Loucy (cell line): ENCODE measurements at regions not wholly inside any gene's neighbourhood (a gene's known extent, or its start where the extent isn't known, plus 50 kb on each side); places are given as distances from the start of the nearest gene placed in this dataset.

ENCODE experiments used
- H2AFZ ChIP-seq: fragments of 200-600 bp; sonication (generic); 2 replicates; pipeline ENCODE4 v1.6.0; 2016; ENCODE audit warnings: antibody characterized with exemption, mild to moderate bottlenecking, low read length, moderate library complexity
- H3F3A ChIP-seq: fragments of 200-600 bp; 2 replicates; pipeline ENCODE4 v1.6.0; 2016; ENCODE audit warnings: antibody characterized with exemption, low read depth, mild to moderate bottlenecking
- H3K27me3 ChIP-seq: fragments of 200-600 bp; sonication (generic); 2 replicates; pipeline ENCODE4 v1.6.1; 2014; ENCODE audit warnings: low read length, mild to moderate bottlenecking; ENCODE audit not compliant: insufficient read depth, poor library complexity, severe bottlenecking
- H3K36me3 ChIP-seq: fragments of 200-600 bp; sonication (generic); 2 replicates; pipeline ENCODE4 v1.6.1; 2016; ENCODE audit warnings: low read length; ENCODE audit not compliant: insufficient read depth
- H3K4me1 ChIP-seq: fragments of 200-600 bp; sonication (generic); 2 replicates; pipeline ENCODE4 v1.5.1; 2014; ENCODE audit warnings: low read length, mild to moderate bottlenecking; ENCODE audit not compliant: insufficient read depth, poor library complexity, severe bottlenecking
- H3K4me2 ChIP-seq: fragments of 200-600 bp; sonication (generic); 2 replicates; pipeline ENCODE4 v1.6.0; 2014; ENCODE audit warnings: antibody characterized with exemption, low read length, low read depth, mild to moderate bottlenecking; ENCODE audit not compliant: poor library complexity, severe bottlenecking
- H3K4me3 ChIP-seq: fragments of 200-600 bp; sonication (generic); 2 replicates; pipeline ENCODE4 v1.5.1; 2014; ENCODE audit warnings: low read length, mild to moderate bottlenecking, mixed read lengths; ENCODE audit not compliant: poor library complexity, severe bottlenecking
- H3K79me2 ChIP-seq: fragments of 200-600 bp; sonication (generic); 2 replicates; pipeline ENCODE4 v1.6.1; 2014; ENCODE audit warnings: low read length; ENCODE audit not compliant: insufficient read depth
- H3K9ac ChIP-seq: fragments of 200-600 bp; sonication (generic); 2 replicates; pipeline ENCODE4 v1.6.0; 2014; ENCODE audit warnings: mild to moderate bottlenecking, low read depth, low read length, moderate library complexity; ENCODE audit not compliant: poor library complexity, severe bottlenecking
- H3K9me2 ChIP-seq: fragments of 200-600 bp; sonication (generic); replicated peaks from 2 replicates; pipeline ENCODE4 v1.6.1; 2016; ENCODE audit warnings: low read depth, low read length, mixed read lengths
- H3K9me3 ChIP-seq: fragments of 200-600 bp; sonication (generic); 2 replicates; pipeline ENCODE4 v1.6.1; 2014; ENCODE audit warnings: mild to moderate bottlenecking, antibody characterized with exemption, low read length, low read depth; ENCODE audit not compliant: insufficient read depth
- H4K20me1 ChIP-seq: fragments of 200-600 bp; sonication (generic); 2 replicates; pipeline ENCODE4 v1.6.0; 2014; ENCODE audit warnings: antibody characterized with exemption, low read length, mild to moderate bottlenecking; ENCODE audit not compliant: insufficient read depth, poor library complexity, severe bottlenecking
- EZH2phosphoT487 ChIP-seq: fragments of 200-600 bp; IDR thresholded peaks from 2 replicates; pipeline ENCODE4 v1.6.1; 2018; ENCODE audit warnings: antibody characterized with exemption, mild to moderate bottlenecking, moderate library complexity, borderline replicate concordance
- TF ChIP-seq, protein P1 (sequence below): fragments of 200-600 bp; sonication (generic); conservative IDR thresholded peaks from 2 replicates; pipeline ENCODE4 v1.5.1; 2014; ENCODE audit warnings: mild to moderate bottlenecking, antibody characterized with exemption, low read length

DNA sequence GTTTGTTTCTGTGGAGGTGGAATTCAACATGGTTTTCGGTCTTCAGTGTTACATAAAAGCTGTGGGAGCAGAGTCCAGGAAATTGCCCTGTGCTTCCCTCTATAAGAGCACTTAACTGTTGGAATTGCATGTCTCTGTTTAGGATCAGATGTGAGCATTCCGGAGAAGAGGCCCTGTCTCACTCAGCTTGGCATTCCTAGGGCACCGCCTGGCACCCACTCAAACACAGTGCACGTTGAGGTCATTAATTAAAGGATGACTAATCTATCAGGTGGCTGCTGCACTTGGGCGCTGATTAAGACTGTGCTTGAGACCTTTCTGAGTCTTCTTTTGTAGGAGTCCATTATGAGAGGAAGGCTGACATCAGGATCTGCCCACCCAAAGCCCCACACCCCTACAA is 82.8 kb upstream of the VIPR2 start:
- no peak overlapping the region for H3K9ac ChIP-seq
- H3K27me3 ChIP-seq, result no peaks in the 10 kb centered on the region
- no peaks in the 10 kb centered on the region for H3K9me2 ChIP-seq
- peaks cover 49% of the 10 kb centered on the region; the same call in 1 of the 2 replicates for H3K9me3 ChIP-seq
- no peaks in the 10 kb centered on the region for H3K79me2 ChIP-seq
- no peak overlapping the region for H3K4me3 ChIP-seq
- no peak overlapping the region for H2AFZ ChIP-seq
- TF ChIP-seq, protein P1, sequence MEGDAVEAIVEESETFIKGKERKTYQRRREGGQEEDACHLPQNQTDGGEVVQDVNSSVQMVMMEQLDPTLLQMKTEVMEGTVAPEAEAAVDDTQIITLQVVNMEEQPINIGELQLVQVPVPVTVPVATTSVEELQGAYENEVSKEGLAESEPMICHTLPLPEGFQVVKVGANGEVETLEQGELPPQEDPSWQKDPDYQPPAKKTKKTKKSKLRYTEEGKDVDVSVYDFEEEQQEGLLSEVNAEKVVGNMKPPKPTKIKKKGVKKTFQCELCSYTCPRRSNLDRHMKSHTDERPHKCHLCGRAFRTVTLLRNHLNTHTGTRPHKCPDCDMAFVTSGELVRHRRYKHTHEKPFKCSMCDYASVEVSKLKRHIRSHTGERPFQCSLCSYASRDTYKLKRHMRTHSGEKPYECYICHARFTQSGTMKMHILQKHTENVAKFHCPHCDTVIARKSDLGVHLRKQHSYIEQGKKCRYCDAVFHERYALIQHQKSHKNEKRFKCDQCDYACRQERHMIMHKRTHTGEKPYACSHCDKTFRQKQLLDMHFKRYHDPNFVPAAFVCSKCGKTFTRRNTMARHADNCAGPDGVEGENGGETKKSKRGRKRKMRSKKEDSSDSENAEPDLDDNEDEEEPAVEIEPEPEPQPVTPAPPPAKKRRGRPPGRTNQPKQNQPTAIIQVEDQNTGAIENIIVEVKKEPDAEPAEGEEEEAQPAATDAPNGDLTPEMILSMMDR, result no peak
- no peak for TF ChIP-seq EZH2phosphoT487
- H3K4me1 ChIP-seq, result no peaks in the 10 kb centered on the region
- H3K4me2 ChIP-seq, result no peak overlapping the region
- no peaks in the 10 kb centered on the region for H3K36me3 ChIP-seq
- H4K20me1 ChIP-seq, result no peaks in the 10 kb centered on the region
- H3F3A ChIP-seq, result no peaks in the 10 kb centered on the region

DNA sequence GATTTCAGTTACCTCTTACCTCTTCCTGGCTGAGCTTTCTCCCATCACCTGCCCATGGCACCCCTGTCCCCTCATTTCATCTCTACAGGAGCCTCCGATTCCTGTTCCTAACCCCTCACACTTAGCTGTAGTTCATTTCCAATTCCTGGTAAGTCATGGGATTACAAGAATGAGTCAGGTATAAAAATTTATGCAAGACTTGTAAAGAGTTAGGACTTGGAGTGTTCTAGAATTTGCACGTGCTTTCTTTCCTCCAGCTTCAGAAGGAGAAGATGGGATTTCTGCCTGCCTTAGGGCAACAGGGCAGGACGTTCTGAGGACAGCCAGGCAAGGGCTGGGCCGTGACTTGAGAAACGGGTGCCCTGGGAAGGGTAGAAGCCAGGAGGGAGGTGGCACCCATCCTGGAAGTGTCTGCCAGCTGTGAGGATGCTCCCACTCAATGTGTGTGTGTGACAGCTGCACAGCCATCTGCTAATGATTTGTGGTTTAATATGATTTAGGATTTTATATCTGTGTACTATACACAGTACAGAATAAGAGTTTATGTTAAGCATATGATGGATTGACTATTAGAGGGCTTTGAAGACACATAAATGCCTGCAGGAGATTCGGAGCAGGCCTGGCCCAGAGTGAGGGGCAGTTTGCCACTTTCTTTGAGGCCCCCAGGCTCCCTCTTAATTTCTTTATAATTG is 81.5 kb upstream of the VIPR2 start:
- Histone ChIP-seq H3K4me3 (no peak overlapping the region), H3K36me3 (no peaks in the 10 kb centered on the region), H3K27me3 (no peaks in the 10 kb centered on the region), H3F3A (no peaks in the 10 kb centered on the region), H3K79me2 (no peaks in the 10 kb centered on the region), H3K9me2 (no peaks in the 10 kb centered on the region), H2AFZ (no peak overlapping the region), H3K9me3 (peaks cover 40% of the 10 kb centered on the region; the same call in 1 of the 2 replicates), H4K20me1 (no peaks in the 10 kb centered on the region), H3K4me2 (no peak overlapping the region), H3K4me1 (no peaks in the 10 kb centered on the region), H3K9ac (no peak overlapping the region)
- TF ChIP-seq EZH2phosphoT487, result no peak
- TF ChIP-seq, protein P1, result no peak

DNA sequence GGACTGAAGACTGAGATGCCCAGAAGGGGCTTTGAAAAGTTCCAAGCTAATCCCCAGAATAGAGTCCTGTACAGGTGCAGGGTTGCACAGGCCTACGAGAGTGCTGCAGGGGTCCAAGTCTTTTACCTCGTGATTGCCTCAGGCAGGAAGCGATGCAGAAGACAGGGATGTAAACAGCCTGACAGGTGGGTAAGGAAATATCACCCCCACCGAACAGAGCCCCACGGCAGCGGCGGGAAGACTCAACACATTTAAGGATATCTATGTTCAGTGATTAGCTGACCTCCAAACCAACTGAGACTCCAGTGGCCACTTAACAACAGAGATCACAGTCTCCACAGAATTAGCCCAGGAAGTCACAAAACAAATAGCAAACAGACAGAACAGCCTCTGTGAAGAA is 73.9 kb upstream of the VIPR2 start:
- H3K9ac ChIP-seq, result no peak overlapping the region
- H3K4me3 ChIP-seq, result no peak overlapping the region
- H2AFZ ChIP-seq, result no peak overlapping the region
- H3K79me2 ChIP-seq, result no peaks in the 10 kb centered on the region
- H3K4me2 ChIP-seq, result no peak overlapping the region
- TF ChIP-seq, protein P1, result no peak
- no peak for TF ChIP-seq EZH2phosphoT487
- no peaks in the 10 kb centered on the region for H4K20me1 ChIP-seq
- no peaks in the 10 kb centered on the region for H3F3A ChIP-seq
- H3K9me3 ChIP-seq, result peaks cover 21% of the 10 kb centered on the region
- no peaks in the 10 kb centered on the region for H3K4me1 ChIP-seq
- H3K36me3 ChIP-seq, result no peaks in the 10 kb centered on the region
- no peaks in the 10 kb centered on the region for H3K9me2 ChIP-seq
- no peaks in the 10 kb centered on the region for H3K27me3 ChIP-seq
